SK-N-SH (cell line): ENCODE measurements at regions not wholly inside any gene's neighbourhood (a gene's known extent, or its start where the extent isn't known, plus 50 kb on each side); places are given as distances from the start of the nearest gene placed in this dataset.
A peak's percentile ranks its signal among the peaks of the same experiment; 100 is the strongest.

Source experiments
- CTCF ChIA-PET: fragments of 300-600, 350-600 bp; formaldehyde crosslinking; extraction: SDS; loops from one replicate; lab custom pipeline; 2021; lab: Yijun Ruan, JAX
- POLR2A ChIA-PET: fragments of 350-600 bp; sonication (Branson Sonifier 250); formaldehyde crosslinking; extraction: SDS; loops from one replicate; lab custom pipeline; 2020; ENCODE audit warnings: antibody characterized with exemption, inconsistent platforms; lab: Yijun Ruan, JAX
- DNase-seq: peaks from one replicate; pipeline ENCODE4 v3.0.0; 2012
- H2AFZ ChIP-seq: fragments of 200-600 bp; sonication (generic); 2 replicates; pipeline ENCODE4 v1.8.1; 2016; ENCODE audit warnings: antibody characterized with exemption, mild to moderate bottlenecking, low read depth
- H3F3A ChIP-seq: fragments of 200-600 bp; sonication (generic); replicated peaks from 2 replicates; pipeline ENCODE3; 2016; ENCODE audit warnings: antibody characterized with exemption, mild to moderate bottlenecking; ENCODE audit not compliant: insufficient read depth
- H3K27ac ChIP-seq, 2 experiments: fragments of 200-500 bp in 1 of 2; fragments of 200-600 bp in 1 of 2; sonication (Bioruptor generic) in 1 of 2; sonication (generic), shearing (Covaris generic) in 1 of 2; 2 replicates each; pipeline versions ENCODE4 v1.5.1 to v1.6.1; 2014 to 2016; ENCODE audit warnings: low read depth in 2 of 2, inconsistent platforms in 1 of 2, low read length in 1 of 2, mild to moderate bottlenecking in 1 of 2, mixed read lengths in 1 of 2
- H3K27me3 ChIP-seq: fragments of 200-600 bp; sonication (generic), shearing (Covaris generic); 2 replicates; pipeline ENCODE4 v1.6.1; 2016; ENCODE audit warnings: mixed run types; ENCODE audit not compliant: insufficient read depth
- H3K36me3 ChIP-seq, 2 experiments: fragments of 200-500 bp in 1 of 2; fragments of 200-600 bp in 1 of 2; sonication (Bioruptor generic) in 1 of 2; sonication (generic) in 1 of 2; replicated peaks in 1 of 2; 2 replicates each; pipeline versions ENCODE3 to v1.5.1; 2014 to 2016; ENCODE audit warnings: low read length in 1 of 2, mild to moderate bottlenecking in 1 of 2; ENCODE audit not compliant: insufficient read depth in 2 of 2, control insufficient read depth in 1 of 2
- H3K4me1 ChIP-seq, 2 experiments: fragments of 200-500 bp in 1 of 2; fragments of 200-600 bp in 1 of 2; sonication (Bioruptor generic) in 1 of 2; sonication (generic), shearing (Covaris generic) in 1 of 2; 2 replicates each; pipeline versions ENCODE4 v1.5.1 to v1.6.1; 2014 to 2016; ENCODE audit warnings: low read depth in 1 of 2, low read length in 1 of 2, mixed run types in 1 of 2; ENCODE audit not compliant: insufficient read depth in 2 of 2, control insufficient read depth in 1 of 2
- H3K4me2 ChIP-seq: fragments of 200-600 bp; sonication (generic), shearing (Covaris generic); 2 replicates; pipeline ENCODE4 v1.6.1; 2017; ENCODE audit warnings: mixed run types
- H3K4me3 ChIP-seq, 2 experiments: fragments of 200-500 bp in 1 of 2; fragments of 200-600 bp in 1 of 2; sonication (Bioruptor generic) in 1 of 2; sonication (generic), shearing (Covaris generic) in 1 of 2; 2 replicates each; pipeline versions ENCODE4 v1.5.1 to v1.8.1; 2014 to 2016; ENCODE audit warnings: low read depth in 2 of 2, inconsistent platforms in 1 of 2, low read length in 1 of 2, mild to moderate bottlenecking in 1 of 2, mixed read lengths in 1 of 2, moderate library complexity in 1 of 2
- H3K79me2 ChIP-seq: fragments of 200-600 bp; sonication (generic); 2 replicates; pipeline ENCODE4 v1.8.1; 2017; ENCODE audit warnings: mild to moderate bottlenecking; ENCODE audit not compliant: insufficient read depth
- H3K9ac ChIP-seq: fragments of 200-600 bp; sonication (generic); 2 replicates; pipeline ENCODE4 v1.6.1; 2017; ENCODE audit warnings: mixed run types
- H3K9me2 ChIP-seq: fragments of 200-600 bp; sonication (generic); 2 replicates; pipeline ENCODE4 v1.6.1; 2017; ENCODE audit warnings: mixed run types
- H3K9me3 ChIP-seq: fragments of 200-600 bp; sonication (generic); 2 replicates; pipeline ENCODE4 v1.6.1; 2017; ENCODE audit warnings: mixed run types, mild to moderate bottlenecking, moderate library complexity
- H4K20me1 ChIP-seq: fragments of 200-600 bp; sonication (generic); 2 replicates; pipeline ENCODE4 v1.6.1; 2017; ENCODE audit warnings: mild to moderate bottlenecking, mixed run types; ENCODE audit not compliant: insufficient read depth
- FOXJ3 ChIP-seq: sonication (generic); formaldehyde crosslinking; IDR thresholded peaks from 2 replicates; pipeline ENCODE4 v1.5.1; 2020; ENCODE audit warnings: mild to moderate bottlenecking, missing genetic modification reagents
- GABPA ChIP-seq: IDR thresholded peaks from 2 replicates; pipeline ENCODE4 v1.4.0; 2012; ENCODE audit warnings: low read depth, mild to moderate bottlenecking
- GATA2 ChIP-seq: sonication (generic); formaldehyde crosslinking; IDR thresholded peaks from 2 replicates; pipeline ENCODE4 v1.5.0; 2020; ENCODE audit warnings: mild to moderate bottlenecking, missing genetic modification reagents
- NRF1 ChIP-seq: IDR thresholded peaks from 2 replicates; pipeline ENCODE4 v1.6.1; 2012; ENCODE audit warnings: low read depth, mild to moderate bottlenecking, low read length
- RXRA ChIP-seq: IDR thresholded peaks from 2 replicates; pipeline ENCODE4 v1.4.0; 2012; ENCODE audit warnings: low read depth, mild to moderate bottlenecking, borderline replicate concordance
- TAF1 ChIP-seq: IDR thresholded peaks from 2 replicates; pipeline ENCODE4 v1.6.1; 2012; ENCODE audit warnings: low read depth, mild to moderate bottlenecking, low read length, moderate library complexity, borderline replicate concordance
- TCF12 ChIP-seq: IDR thresholded peaks from 2 replicates; pipeline ENCODE4 v1.4.0; 2012
- YY1 ChIP-seq: IDR thresholded peaks from 2 replicates; pipeline ENCODE4 v1.4.0; 2012; ENCODE audit warnings: low read depth, mild to moderate bottlenecking
- WGBS: methylation state at CpG from one replicate; pipeline ENCODE4 v1.1.6; 2017; ENCODE audit warnings: low lambda C conversion rate; 5-methylcytosine and 5-hydroxymethylcytosine counted together
- TF ChIP-seq, protein P1 (sequence below): IDR thresholded peaks from 2 replicates; pipeline ENCODE4 v1.6.1; 2012; ENCODE audit warnings: mild to moderate bottlenecking, low read depth, low read length, moderate library complexity
- TF ChIP-seq, protein P2 (sequence below): IDR thresholded peaks from 2 replicates; pipeline ENCODE4; 2012

GRCh38 chr4:41427931-41428600 is 109.9 kb upstream of the LIMCH1 start:
- H3K27ac ChIP-seq: no peak overlapping the region; a peak in 1 of 4 replicates
- WGBS: 25% methylated on average over 3 of the region's 3 CpGs
- TF ChIP-seq GABPA: no peak
- TF ChIP-seq, protein P1, sequence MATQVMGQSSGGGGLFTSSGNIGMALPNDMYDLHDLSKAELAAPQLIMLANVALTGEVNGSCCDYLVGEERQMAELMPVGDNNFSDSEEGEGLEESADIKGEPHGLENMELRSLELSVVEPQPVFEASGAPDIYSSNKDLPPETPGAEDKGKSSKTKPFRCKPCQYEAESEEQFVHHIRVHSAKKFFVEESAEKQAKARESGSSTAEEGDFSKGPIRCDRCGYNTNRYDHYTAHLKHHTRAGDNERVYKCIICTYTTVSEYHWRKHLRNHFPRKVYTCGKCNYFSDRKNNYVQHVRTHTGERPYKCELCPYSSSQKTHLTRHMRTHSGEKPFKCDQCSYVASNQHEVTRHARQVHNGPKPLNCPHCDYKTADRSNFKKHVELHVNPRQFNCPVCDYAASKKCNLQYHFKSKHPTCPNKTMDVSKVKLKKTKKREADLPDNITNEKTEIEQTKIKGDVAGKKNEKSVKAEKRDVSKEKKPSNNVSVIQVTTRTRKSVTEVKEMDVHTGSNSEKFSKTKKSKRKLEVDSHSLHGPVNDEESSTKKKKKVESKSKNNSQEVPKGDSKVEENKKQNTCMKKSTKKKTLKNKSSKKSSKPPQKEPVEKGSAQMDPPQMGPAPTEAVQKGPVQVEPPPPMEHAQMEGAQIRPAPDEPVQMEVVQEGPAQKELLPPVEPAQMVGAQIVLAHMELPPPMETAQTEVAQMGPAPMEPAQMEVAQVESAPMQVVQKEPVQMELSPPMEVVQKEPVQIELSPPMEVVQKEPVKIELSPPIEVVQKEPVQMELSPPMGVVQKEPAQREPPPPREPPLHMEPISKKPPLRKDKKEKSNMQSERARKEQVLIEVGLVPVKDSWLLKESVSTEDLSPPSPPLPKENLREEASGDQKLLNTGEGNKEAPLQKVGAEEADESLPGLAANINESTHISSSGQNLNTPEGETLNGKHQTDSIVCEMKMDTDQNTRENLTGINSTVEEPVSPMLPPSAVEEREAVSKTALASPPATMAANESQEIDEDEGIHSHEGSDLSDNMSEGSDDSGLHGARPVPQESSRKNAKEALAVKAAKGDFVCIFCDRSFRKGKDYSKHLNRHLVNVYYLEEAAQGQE: no peak
- no peak for TF ChIP-seq NRF1
- TF ChIP-seq TAF1: no peak
- H3K4me2 ChIP-seq: no peak overlapping the region
- no peaks in the 10 kb centered on the region for H3F3A ChIP-seq
- no peak overlapping the region for H3K4me3 ChIP-seq
- POLR2A ChIA-PET: interaction anchor here (0.6 to 1.0 kb wide), 3 partner anchors 8 to 23 kb away, joined by 3 to 7 read pairs (median 4); no protein-coding TSS in a partner anchor
- no peaks in the 10 kb centered on the region for H3K79me2 ChIP-seq
- peaks cover 0 to 9% of the 10 kb centered on the region in 2 experiments; a peak in 3 of 4 replicates for H3K4me1 ChIP-seq
- H3K9ac ChIP-seq: no peak overlapping the region
- H3K27me3 ChIP-seq: no peaks in the 10 kb centered on the region
- H3K9me3 ChIP-seq: no peaks in the 10 kb centered on the region
- H4K20me1 ChIP-seq: no peaks in the 10 kb centered on the region
- H3K36me3 ChIP-seq: no peaks in the 10 kb centered on the region
- H3K9me2 ChIP-seq: no peaks in the 10 kb centered on the region
- H2AFZ ChIP-seq: no peak overlapping the region
- CTCF ChIA-PET: interaction anchor here (0.8 to 1.5 kb wide), 4 partner anchors 10 to 234 kb away, joined by 3 to 5 read pairs (median 4); no protein-coding TSS in a partner anchor
- DNase-seq: no peak

GRCh38 chr4:41428601-41429279 is 109.2 kb upstream of the LIMCH1 start:
- Histone ChIP-seq H3K79me2 (no peaks in the 10 kb centered on the region), H4K20me1 (no peaks in the 10 kb centered on the region), H3K4me1 (peaks cover 0 to 9% of the 10 kb centered on the region in 2 experiments; a peak in 3 of 4 replicates), H3K36me3 (no peaks in the 10 kb centered on the region), H3K27ac (peak overlapping the region in 1 of 2 experiments; percentile 34; a peak in 1 of 4 replicates), H3K4me2 (no peak overlapping the region), H2AFZ (no peak overlapping the region), H3K9me3 (no peaks in the 10 kb centered on the region), H3K9ac (no peak overlapping the region), H3K9me2 (no peaks in the 10 kb centered on the region), H3F3A (no peaks in the 10 kb centered on the region), H3K4me3 (no peak overlapping the region), H3K27me3 (no peaks in the 10 kb centered on the region)
- 41% methylated on average over 8 of the region's 8 CpGs for WGBS
- ChIA-PET POLR2A (interaction anchor here (1.0 kb wide), 1 partner anchor 13 kb away, joined by 4 read pairs; no protein-coding TSS in a partner anchor), CTCF (interaction anchor here (0.8 to 1.5 kb wide), 3 partner anchors 12 to 233 kb away, joined by 3 to 5 read pairs (median 4); no protein-coding TSS in a partner anchor)
- no peak for DNase-seq
- TF ChIP-seq, protein P2, sequence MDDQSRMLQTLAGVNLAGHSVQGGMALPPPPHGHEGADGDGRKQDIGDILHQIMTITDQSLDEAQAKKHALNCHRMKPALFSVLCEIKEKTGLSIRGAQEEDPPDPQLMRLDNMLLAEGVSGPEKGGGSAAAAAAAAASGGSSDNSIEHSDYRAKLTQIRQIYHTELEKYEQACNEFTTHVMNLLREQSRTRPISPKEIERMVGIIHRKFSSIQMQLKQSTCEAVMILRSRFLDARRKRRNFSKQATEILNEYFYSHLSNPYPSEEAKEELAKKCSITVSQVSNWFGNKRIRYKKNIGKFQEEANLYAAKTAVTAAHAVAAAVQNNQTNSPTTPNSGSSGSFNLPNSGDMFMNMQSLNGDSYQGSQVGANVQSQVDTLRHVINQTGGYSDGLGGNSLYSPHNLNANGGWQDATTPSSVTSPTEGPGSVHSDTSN: no peak
- no peak for TF ChIP-seq TCF12
- TF ChIP-seq GATA2 (CRISPR knock-in tag): no peak
- no peak for TF ChIP-seq YY1
- TF ChIP-seq FOXJ3 (CRISPR knock-in tag): no peak
- no peak for TF ChIP-seq RXRA
- TF ChIP-seq, all 33 proteins: peak for 0
